ENCODE measurements at regions not wholly inside any gene's neighbourhood (a gene's known extent, or its start where the extent isn't known, plus 50 kb on each side); places are given as distances from the start of the nearest gene placed in this dataset.
"Not testable (repeated sequence)": the region's sequence is repeated elsewhere in the genome, so short reads cannot be mapped to it uniquely, and the experiment has no call there.

DNA sequence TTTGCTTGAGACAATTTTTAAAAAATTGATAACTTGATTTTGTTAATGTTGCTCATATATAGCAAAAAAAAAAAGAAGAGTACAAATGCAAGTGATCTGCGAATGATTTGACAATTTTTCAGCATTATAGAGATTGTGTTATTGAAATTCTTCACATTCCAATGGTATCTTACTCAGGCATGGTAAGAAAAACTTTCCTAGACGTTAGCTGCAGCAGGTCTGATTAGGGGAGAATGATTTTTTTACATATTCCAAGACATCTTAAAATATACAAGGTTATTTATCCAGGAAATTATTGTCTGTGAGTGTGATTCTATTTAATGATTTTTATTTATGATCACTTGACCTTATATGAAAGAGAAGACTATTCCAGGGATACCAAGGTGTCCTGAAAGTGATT lies 361.9 kb downstream of the MAT2B start:
- ATAC-seq (no peak), DNase-seq (no peak)
- H3K4me1 ChIP-seq (ENCODE audit: control insufficient read depth in 2 of 2, insufficient read depth in 2 of 2, low read length in 2 of 2) = no peaks in the 10 kb centered on the region
- Mint-ChIP-seq H3K27me3 (no peaks in the 10 kb centered on the region), H3K4me3 (no peak overlapping the region), H3K4me1 (no peaks in the 10 kb centered on the region), H3K9me3 (peaks cover 0 to 5% (median 0%) of the 10 kb centered on the region in 11 donors), H3K27ac (no peak overlapping the region), H3K36me3 (no peaks in the 10 kb centered on the region)
- no peak overlapping the region for H3K27ac ChIP-seq (ENCODE audit: low read depth, low read length)
- H3K27me3 ChIP-seq (ENCODE audit: control insufficient read depth in 2 of 2, insufficient read depth in 2 of 2, low read length in 2 of 2) = no peaks in the 10 kb centered on the region
- intact Hi-C loops (cut with micrococcal nuclease) = loop anchor here in 1 of 2 donors (5.0 kb wide), 1 partner anchor 600 kb away; no protein-coding TSS in a partner anchor
- no peaks in the 10 kb centered on the region for H3K36me3 ChIP-seq (ENCODE audit: control insufficient read depth in 2 of 3, insufficient read depth in 3 of 3, low read length in 3 of 3)
- no peaks in the 10 kb centered on the region for H3K9me3 ChIP-seq (ENCODE audit: control insufficient read depth in 2 of 3, low read length in 3 of 3)
- ChIA-PET POLR2A (no interaction called here), CTCF (no interaction called here)
- H3K4me3 ChIP-seq (ENCODE audit: low read length) = no peak overlapping the region

DNA sequence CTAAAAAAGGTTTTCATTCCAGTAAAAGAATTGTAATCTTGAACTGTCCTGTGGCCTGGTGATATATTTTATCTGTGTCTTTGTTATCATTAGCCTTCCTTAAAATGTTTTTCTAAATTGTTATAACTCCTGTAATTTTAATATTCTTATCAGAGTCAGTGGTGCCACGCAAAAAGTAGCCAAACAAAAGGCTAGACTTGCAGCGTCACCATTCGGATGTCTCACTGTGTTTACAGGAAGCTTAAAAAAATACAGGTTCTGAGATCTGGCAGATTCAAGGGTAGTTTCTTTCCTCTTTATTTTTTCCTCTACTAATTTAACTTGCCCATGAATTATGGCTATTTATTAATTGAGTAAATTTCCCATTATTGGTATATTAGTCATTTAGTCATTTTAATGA lies 362.3 kb downstream of the MAT2B start:
- no peak overlapping the region for H3K4me3 Mint-ChIP-seq

DNA sequence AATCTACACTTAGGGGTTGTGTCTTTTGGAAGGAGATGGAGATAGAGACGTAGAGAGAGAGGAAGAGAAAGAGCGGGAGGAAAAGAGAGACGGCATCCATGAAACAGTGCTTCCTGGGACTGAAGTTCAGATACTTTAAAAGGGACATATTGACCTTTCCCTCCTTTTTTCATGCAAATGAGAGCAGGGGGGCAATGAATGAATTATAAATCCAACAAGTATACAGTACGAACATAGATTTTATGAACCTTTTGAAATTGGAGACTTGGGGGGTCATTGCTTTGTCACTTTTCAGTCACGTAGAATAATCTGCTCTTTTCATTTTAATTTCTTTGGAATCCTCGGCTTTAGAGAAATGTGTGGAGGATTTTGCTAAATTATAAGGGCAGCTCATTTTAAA lies 364.2 kb downstream of the MAT2B start:
- POLR2A ChIA-PET = no interaction called here
- ATAC-seq = no peak
- H3K9me3 ChIP-seq (ENCODE audit: control insufficient read depth in 2 of 3, low read length in 3 of 3) = no peaks in the 10 kb centered on the region
- H3K27ac Mint-ChIP-seq = no peak overlapping the region
- no peak overlapping the region for H3K4me3 ChIP-seq (ENCODE audit: low read length)
- no peaks in the 10 kb centered on the region for H3K36me3 ChIP-seq (ENCODE audit: control insufficient read depth in 2 of 3, insufficient read depth in 3 of 3, low read length in 3 of 3)
- H3K4me1 ChIP-seq (ENCODE audit: control insufficient read depth in 2 of 2, insufficient read depth in 2 of 2, low read length in 2 of 2) = no peaks in the 10 kb centered on the region
- H3K4me1 Mint-ChIP-seq = no peaks in the 10 kb centered on the region
- no peak overlapping the region for H3K27ac ChIP-seq (ENCODE audit: low read depth, low read length)
- intact Hi-C loops (cut with micrococcal nuclease) = loop anchor here in 1 of 2 donors (5.0 kb wide), 1 partner anchor 602 kb away; no protein-coding TSS in a partner anchor
- CTCF ChIA-PET = no interaction called here
- no peaks in the 10 kb centered on the region for H3K36me3 Mint-ChIP-seq
- H3K27me3 ChIP-seq (ENCODE audit: control insufficient read depth in 2 of 2, insufficient read depth in 2 of 2, low read length in 2 of 2) = no peaks in the 10 kb centered on the region
- H3K4me3 Mint-ChIP-seq = no peak overlapping the region
- peaks cover 0 to 8% (median 0%) of the 10 kb centered on the region in 11 donors for H3K9me3 Mint-ChIP-seq
- no peaks in the 10 kb centered on the region for H3K27me3 Mint-ChIP-seq
- DNase-seq = no peak

More for the DNA sequence above, 362.3 kb downstream of the MAT2B start:
- Histone ChIP-seq H3K36me3 (ENCODE audit: control insufficient read depth in 2 of 3, insufficient read depth in 3 of 3, low read length in 3 of 3) (no peaks in the 10 kb centered on the region), H3K4me1 (ENCODE audit: control insufficient read depth in 2 of 2, insufficient read depth in 2 of 2, low read length in 2 of 2) (no peaks in the 10 kb centered on the region), H3K27me3 (ENCODE audit: control insufficient read depth in 2 of 2, insufficient read depth in 2 of 2, low read length in 2 of 2) (no peaks in the 10 kb centered on the region), H3K27ac (ENCODE audit: low read depth, low read length) (no peak overlapping the region), H3K4me3 (ENCODE audit: low read length) (no peak overlapping the region), H3K9me3 (ENCODE audit: control insufficient read depth in 2 of 3, low read length in 3 of 3) (no peaks in the 10 kb centered on the region)
- POLR2A ChIA-PET = no interaction called here
- intact Hi-C loops (cut with micrococcal nuclease) = loop anchor here in 1 of 2 donors (5.0 kb wide), 1 partner anchor 600 kb away; no protein-coding TSS in a partner anchor
- Mint-ChIP-seq H3K36me3 (no peaks in the 10 kb centered on the region), H3K27ac (no peak overlapping the region), H3K9me3 (peaks cover 0 to 5% (median 0%) of the 10 kb centered on the region in 11 donors), H3K4me1 (no peaks in the 10 kb centered on the region), H3K27me3 (no peaks in the 10 kb centered on the region)
- CTCF ChIA-PET = no interaction called here
- no peak for DNase-seq
- no peak for ATAC-seq

DNA sequence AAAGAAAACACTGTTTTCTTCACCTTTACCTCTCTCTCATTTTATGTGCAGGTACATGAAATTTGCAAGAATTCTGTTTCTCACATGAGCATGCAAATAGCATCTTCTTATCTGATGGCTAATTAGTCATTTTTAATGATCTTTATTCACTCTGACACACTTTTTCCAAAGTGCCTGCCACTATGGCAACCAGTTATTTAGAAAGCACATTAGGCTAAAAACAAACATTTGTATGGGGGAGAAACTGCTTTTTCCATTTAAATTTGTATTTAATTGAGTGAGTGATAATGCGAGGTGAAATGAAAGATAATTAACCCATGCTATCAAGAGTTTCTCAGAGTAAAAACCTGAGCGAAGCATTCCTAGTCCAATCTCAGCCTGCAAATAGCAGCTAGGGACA lies 365.0 kb downstream of the MAT2B start:
- CTCF ChIA-PET = no interaction called here
- intact Hi-C loops (cut with micrococcal nuclease) = no loop called here

DNA sequence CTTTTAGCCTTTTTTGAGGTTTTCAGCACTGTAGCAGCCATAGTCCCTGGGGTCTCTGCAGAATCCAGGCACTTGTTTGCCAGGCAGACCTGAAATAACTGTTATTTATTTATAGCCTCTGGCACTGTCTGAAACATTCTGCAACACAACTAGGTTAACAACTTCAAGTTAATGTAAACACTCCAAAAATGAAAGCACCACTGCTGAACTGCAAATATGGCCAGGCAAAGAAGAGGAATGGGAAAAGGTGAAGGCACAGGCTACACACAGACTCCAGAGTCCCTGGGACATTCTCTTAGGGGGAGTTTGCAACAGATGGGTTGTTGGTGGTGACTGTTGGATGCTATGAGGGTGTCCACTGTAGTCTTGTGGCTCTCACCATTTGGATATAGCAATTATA lies 369.0 kb downstream of the MAT2B start:
- Mint-ChIP-seq H3K4me1 (no peaks in the 10 kb centered on the region), H3K36me3 (no peaks in the 10 kb centered on the region), H3K27ac (no peak overlapping the region), H3K4me3 (no peak overlapping the region), H3K9me3 (peaks cover 0 to 14% (median 1%) of the 10 kb centered on the region in 11 donors), H3K27me3 (no peaks in the 10 kb centered on the region)
- H3K4me1 ChIP-seq (ENCODE audit: control insufficient read depth in 2 of 2, insufficient read depth in 2 of 2, low read length in 2 of 2) = no peaks in the 10 kb centered on the region
- no peaks in the 10 kb centered on the region for H3K9me3 ChIP-seq (ENCODE audit: control insufficient read depth in 2 of 3, low read length in 3 of 3)
- no peak for DNase-seq
- H3K36me3 ChIP-seq (ENCODE audit: control insufficient read depth in 2 of 3, insufficient read depth in 3 of 3, low read length in 3 of 3) = no peaks in the 10 kb centered on the region
- intact Hi-C loops (cut with micrococcal nuclease) = no loop called here
- ATAC-seq = no peak
- ChIA-PET POLR2A (no interaction called here), CTCF (no interaction called here)
- no peak overlapping the region for H3K4me3 ChIP-seq (ENCODE audit: low read length)
- H3K27me3 ChIP-seq (ENCODE audit: control insufficient read depth in 2 of 2, insufficient read depth in 2 of 2, low read length in 2 of 2) = no peaks in the 10 kb centered on the region
- H3K27ac ChIP-seq (ENCODE audit: low read depth, low read length) = no peak overlapping the region

More for the DNA sequence above, 365.0 kb downstream of the MAT2B start:
- DNase-seq = no peak
- no peaks in the 10 kb centered on the region for H3K36me3 ChIP-seq (ENCODE audit: control insufficient read depth in 2 of 3, insufficient read depth in 3 of 3, low read length in 3 of 3)
- Mint-ChIP-seq H3K27me3 (no peaks in the 10 kb centered on the region), H3K9me3 (peaks cover 0 to 8% (median 0%) of the 10 kb centered on the region in 11 donors), H3K27ac (no peak overlapping the region), H3K36me3 (no peaks in the 10 kb centered on the region), H3K4me3 (no peak overlapping the region), H3K4me1 (no peaks in the 10 kb centered on the region)
- no peaks in the 10 kb centered on the region for H3K27me3 ChIP-seq (ENCODE audit: control insufficient read depth in 2 of 2, insufficient read depth in 2 of 2, low read length in 2 of 2)
- no peaks in the 10 kb centered on the region for H3K4me1 ChIP-seq (ENCODE audit: control insufficient read depth in 2 of 2, insufficient read depth in 2 of 2, low read length in 2 of 2)
- H3K27ac ChIP-seq (ENCODE audit: low read depth, low read length) = no peak overlapping the region
- POLR2A ChIA-PET = no interaction called here
- no peak for ATAC-seq
- no peak overlapping the region for H3K4me3 ChIP-seq (ENCODE audit: low read length)
- H3K9me3 ChIP-seq (ENCODE audit: control insufficient read depth in 2 of 3, low read length in 3 of 3) = no peaks in the 10 kb centered on the region

DNA sequence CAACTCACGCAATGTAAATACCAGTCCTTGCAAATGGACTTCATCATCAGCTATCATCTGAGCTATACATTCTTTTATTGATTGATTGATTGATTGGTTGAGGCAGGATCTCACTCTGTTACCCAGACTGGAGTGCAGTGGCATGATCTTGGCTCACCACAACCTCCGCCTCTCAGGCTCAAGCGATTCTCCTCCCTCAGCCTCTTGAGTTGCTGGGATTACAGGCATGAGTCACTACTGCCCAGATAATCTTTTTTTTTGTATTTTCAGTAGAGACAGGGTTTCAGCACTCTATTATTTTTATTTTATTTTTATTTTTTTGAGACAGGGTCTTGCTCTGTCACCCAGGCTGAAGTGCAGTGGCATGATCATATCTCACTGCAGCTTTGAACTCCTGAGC lies 369.5 kb downstream of the MAT2B start:
- H3K9me3 Mint-ChIP-seq = peaks cover 0 to 13% (median 1%) of the 10 kb centered on the region in 11 donors
- H3K4me1 ChIP-seq (ENCODE audit: control insufficient read depth in 2 of 2, insufficient read depth in 2 of 2, low read length in 2 of 2); H3K27ac Mint-ChIP-seq; H3K4me3 ChIP-seq (ENCODE audit: low read length); H3K27me3 Mint-ChIP-seq; ATAC-seq; H3K27me3 ChIP-seq (ENCODE audit: control insufficient read depth in 2 of 2, insufficient read depth in 2 of 2, low read length in 2 of 2); H3K27ac ChIP-seq (ENCODE audit: low read depth, low read length); H3K4me3 Mint-ChIP-seq; H3K36me3 ChIP-seq (ENCODE audit: control insufficient read depth in 2 of 3, insufficient read depth in 3 of 3, low read length in 3 of 3); CTCF ChIA-PET; POLR2A ChIA-PET; intact Hi-C loops (cut with micrococcal nuclease); H3K9me3 ChIP-seq (ENCODE audit: control insufficient read depth in 2 of 3, low read length in 3 of 3); H3K4me1 Mint-ChIP-seq; DNase-seq; H3K36me3 Mint-ChIP-seq: not testable (repeated sequence)

DNA sequence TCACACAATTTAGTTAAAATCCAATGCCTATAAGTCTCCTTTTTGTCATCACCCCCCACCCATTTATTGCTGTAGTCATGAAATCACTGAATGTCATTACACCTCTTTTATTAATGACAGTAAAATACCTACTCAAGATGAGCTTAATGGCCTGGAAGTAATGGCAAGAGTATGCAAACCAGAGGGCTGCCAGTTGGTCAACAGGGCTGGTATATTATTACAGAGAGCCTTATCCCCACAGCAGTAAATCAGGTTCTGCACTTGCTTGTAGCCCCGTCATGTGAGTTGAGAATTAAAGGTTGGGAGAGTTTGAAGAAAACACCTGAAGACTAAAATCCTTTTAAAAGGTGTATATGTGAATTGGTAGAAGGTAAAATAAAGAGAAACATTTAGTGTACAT lies 372.4 kb downstream of the MAT2B start:
- CTCF ChIA-PET = no interaction called here
- H3K9me3 ChIP-seq (ENCODE audit: control insufficient read depth in 2 of 3, low read length in 3 of 3) = no peaks in the 10 kb centered on the region
- Mint-ChIP-seq H3K9me3 (peaks cover 0 to 13% (median 0%) of the 10 kb centered on the region in 11 donors), H3K36me3 (no peaks in the 10 kb centered on the region), H3K4me3 (no peak overlapping the region), H3K27me3 (no peaks in the 10 kb centered on the region), H3K4me1 (no peaks in the 10 kb centered on the region), H3K27ac (no peak overlapping the region)
- DNase-seq = no peak
- H3K4me3 ChIP-seq (ENCODE audit: low read length) = no peak overlapping the region
- H3K27me3 ChIP-seq (ENCODE audit: control insufficient read depth in 2 of 2, insufficient read depth in 2 of 2, low read length in 2 of 2) = no peaks in the 10 kb centered on the region
- no peak overlapping the region for H3K27ac ChIP-seq (ENCODE audit: low read depth, low read length)
- intact Hi-C loops (cut with micrococcal nuclease) = no loop called here
- POLR2A ChIA-PET = interaction anchor here (0.7 kb wide), 1 partner anchor 11 kb away, joined by 3 read pairs; no protein-coding TSS in a partner anchor
- H3K4me1 ChIP-seq (ENCODE audit: control insufficient read depth in 2 of 2, insufficient read depth in 2 of 2, low read length in 2 of 2) = no peaks in the 10 kb centered on the region
- no peak for ATAC-seq
- no peaks in the 10 kb centered on the region for H3K36me3 ChIP-seq (ENCODE audit: control insufficient read depth in 2 of 3, insufficient read depth in 3 of 3, low read length in 3 of 3)

All from naive thymus-derived CD4-positive, alpha-beta T cell (primary cell).